HG03432 (cell line): ENCODE measurements at regions not wholly inside any gene's neighbourhood (a gene's known extent, or its start where the extent isn't known, plus 50 kb on each side); places are given as distances from the start of the nearest gene placed in this dataset.

Experiments
- ATAC-seq: cut with Tn5 transposase; IDR thresholded peaks from one replicate; pipeline ENCODE4 v1.9.1; 2021; ENCODE audit warnings: mild to moderate bottlenecking, moderate library complexity; ENCODE audit not compliant: unreplicated experiment

DNA sequence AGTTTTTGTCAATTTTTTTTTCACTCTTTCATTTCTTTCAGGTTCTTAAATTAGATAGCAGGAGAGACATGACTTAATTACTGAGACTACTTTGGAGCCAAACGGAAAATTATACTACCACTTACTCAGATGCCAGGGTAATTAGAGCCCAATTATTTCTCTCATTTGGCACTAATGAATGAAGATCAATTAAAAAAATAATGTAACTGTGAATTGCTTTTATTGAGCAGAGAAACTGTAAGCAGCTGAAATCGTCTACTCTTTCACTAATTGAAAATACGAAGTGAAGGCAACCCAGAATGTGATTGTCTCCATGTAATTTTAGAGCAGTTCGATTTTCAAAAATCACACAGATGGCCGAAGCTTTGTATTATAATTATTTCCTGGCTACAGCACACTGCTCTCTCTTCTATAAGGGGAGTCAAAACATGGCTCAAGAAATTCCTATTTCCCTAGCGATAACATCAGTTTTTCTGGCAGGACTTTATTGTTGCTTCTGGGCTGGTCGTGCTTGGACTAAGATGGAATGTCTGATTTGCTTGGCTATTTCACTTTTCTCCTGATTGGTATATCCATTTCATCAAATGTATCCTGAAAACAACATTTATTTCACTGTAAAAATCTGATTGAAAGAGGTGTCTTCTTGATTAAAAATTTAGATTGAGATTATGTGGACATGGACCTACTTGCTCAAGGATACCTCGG, 55.8 kb upstream of the PDZRN3 start:
- no peak for ATAC-seq

GRCh38 chr3:73677336-73678024, 52.7 kb upstream of the PDZRN3 start:
- ATAC-seq: no peak
